ENCODE measurements at regions not wholly inside any gene's neighbourhood (a gene's known extent, or its start where the extent isn't known, plus 50 kb on each side); places are given as distances from the start of the nearest gene placed in this dataset.

DNA sequence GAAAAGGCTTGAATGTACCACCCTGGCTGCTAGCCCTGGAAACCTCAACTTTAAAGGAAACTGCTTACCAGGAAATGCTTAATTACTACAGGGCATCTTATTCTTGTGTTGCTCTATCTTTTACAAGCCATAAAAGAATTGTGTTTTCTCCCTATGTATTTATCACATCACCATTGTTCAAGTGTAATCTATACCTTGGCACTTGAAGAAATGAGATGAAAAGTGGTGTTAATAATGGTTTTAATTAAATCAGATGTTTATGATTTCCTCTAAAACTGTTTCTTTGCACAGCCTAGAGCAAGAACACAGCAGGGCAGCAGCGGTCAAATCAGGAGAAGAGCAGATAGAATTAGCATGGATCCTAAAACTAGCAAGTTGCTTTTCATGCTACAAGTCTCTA lies 131.8 kb upstream of the RGMB start:
- H3K4me3 ChIP-seq = no peak overlapping the region
- no peak for DNase-seq
- no peaks in the 10 kb centered on the region for H3K4me1 ChIP-seq
- no peaks in the 10 kb centered on the region for H3K9me3 ChIP-seq
- no peak for ATAC-seq
- no peaks in the 10 kb centered on the region for H3K36me3 ChIP-seq
- intact Hi-C loops (cut with DNase I) = no loop called here
- no peak overlapping the region for H3K27ac ChIP-seq
- TF ChIP-seq, protein P1, sequence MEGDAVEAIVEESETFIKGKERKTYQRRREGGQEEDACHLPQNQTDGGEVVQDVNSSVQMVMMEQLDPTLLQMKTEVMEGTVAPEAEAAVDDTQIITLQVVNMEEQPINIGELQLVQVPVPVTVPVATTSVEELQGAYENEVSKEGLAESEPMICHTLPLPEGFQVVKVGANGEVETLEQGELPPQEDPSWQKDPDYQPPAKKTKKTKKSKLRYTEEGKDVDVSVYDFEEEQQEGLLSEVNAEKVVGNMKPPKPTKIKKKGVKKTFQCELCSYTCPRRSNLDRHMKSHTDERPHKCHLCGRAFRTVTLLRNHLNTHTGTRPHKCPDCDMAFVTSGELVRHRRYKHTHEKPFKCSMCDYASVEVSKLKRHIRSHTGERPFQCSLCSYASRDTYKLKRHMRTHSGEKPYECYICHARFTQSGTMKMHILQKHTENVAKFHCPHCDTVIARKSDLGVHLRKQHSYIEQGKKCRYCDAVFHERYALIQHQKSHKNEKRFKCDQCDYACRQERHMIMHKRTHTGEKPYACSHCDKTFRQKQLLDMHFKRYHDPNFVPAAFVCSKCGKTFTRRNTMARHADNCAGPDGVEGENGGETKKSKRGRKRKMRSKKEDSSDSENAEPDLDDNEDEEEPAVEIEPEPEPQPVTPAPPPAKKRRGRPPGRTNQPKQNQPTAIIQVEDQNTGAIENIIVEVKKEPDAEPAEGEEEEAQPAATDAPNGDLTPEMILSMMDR (IDR thresholded peaks at IDR 0.05) = no peak
- H3K27me3 ChIP-seq = no peaks in the 10 kb centered on the region

DNA sequence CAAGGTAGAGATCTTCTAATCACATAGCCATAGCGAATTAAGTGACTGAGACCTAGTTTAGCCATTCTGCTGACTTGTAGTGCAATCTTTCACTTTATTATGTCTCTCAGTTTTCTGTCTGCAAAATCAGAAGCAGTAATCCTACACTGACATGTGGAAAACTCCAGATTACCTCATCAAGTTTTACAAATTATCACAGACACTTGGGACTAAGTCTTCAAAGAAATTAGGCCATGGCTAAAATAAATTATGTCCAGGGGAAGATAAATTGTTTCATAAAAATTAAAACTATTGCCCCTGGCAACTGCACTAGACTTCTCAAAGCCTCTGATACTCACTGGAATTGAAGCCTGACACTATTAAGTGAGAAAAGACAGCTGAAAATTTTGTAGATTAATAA lies 129.9 kb upstream of the RGMB start:
- H3K36me3 ChIP-seq = no peaks in the 10 kb centered on the region
- TF ChIP-seq, protein P1 (IDR thresholded peaks at IDR 0.05) = no peak
- no peaks in the 10 kb centered on the region for H3K4me1 ChIP-seq
- intact Hi-C loops (cut with DNase I) = no loop called here
- no peaks in the 10 kb centered on the region for H3K9me3 ChIP-seq
- H3K4me3 ChIP-seq = no peak overlapping the region
- DNase-seq (no peak), ATAC-seq (no peak)
- H3K27me3 ChIP-seq = no peaks in the 10 kb centered on the region
- H3K27ac ChIP-seq = no peak overlapping the region

DNA sequence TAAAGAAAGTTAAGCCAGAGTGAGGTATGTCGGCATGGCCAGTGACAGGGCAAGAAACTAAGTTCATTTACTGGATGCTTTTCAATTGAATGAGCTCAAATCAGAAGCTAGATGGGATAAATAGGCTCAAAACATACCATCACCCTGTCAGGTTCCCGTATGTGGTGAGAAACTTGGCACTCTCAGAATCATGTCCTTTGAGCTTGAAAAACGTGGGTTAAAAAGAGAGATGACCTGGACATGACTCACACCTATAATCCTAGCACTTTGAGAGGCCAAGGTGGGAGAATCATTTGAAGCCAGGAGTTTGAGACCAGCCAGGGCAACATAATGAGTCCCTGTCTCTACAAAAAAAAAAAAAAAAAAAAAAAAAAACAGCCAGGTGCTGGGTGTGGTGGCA lies 121.7 kb upstream of the RGMB start:
- TF ChIP-seq, protein P1 (IDR thresholded peaks at IDR 0.05) = no peak
- Histone ChIP-seq H3K27ac (no peak overlapping the region), H3K4me1 (no peaks in the 10 kb centered on the region), H3K36me3 (no peaks in the 10 kb centered on the region), H3K4me3 (no peak overlapping the region), H3K9me3 (no peaks in the 10 kb centered on the region), H3K27me3 (no peaks in the 10 kb centered on the region)
- no peak for ATAC-seq
- DNase-seq = no peak
- intact Hi-C loops (cut with DNase I) = no loop called here

DNA sequence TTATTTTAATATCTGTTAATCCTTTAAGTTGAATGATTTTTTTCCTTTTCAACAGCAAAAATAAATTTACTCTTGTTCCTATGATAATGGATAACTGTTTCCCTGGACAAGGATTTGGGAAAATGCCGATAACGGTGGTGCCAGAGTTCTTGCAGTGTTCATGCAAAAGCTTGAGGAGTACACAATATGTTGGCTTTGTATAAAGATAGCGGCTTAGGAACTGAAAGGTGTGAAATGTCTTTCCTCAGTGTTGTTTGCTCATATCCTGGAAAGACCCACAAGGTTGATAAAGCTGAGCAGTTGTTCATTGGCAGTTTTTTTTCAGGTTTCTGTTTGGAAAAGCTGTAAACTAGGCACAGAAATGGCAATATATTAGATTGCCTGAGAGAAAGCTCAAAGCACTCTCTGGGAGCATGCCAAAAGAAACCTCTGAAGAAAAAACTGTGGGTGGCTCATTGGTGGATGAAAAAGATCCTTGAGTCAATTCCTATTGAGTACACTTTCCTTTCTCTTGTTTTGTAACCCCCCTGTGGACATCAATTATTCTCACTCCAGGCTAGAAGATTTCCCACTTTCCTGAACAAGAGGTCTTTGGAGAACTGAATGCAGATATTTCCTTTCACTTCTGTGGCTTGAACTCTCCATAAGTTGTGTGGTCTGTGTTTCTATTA lies 117.2 kb upstream of the RGMB start:
- no peaks in the 10 kb centered on the region for H3K4me1 ChIP-seq
- no peak for DNase-seq

DNA sequence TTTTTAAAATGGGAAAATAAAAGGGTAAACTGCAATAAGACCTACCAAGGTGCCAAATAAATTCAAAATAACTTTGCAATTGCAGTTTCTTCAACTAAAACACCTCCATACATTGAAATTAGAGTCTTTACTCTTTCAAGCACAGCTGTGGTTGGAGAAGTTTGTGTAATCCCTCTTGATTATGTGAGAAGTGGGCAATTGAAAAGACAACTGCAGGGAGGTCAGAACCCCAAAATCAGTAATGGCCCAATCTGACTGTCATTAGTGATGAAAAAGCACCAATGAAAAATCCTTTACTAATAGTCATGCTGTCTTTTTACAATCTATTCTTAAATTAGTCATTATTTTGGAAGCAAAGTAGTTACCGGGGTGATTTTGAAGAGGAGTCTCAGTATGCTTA lies 116.7 kb upstream of the RGMB start:
- Histone ChIP-seq H3K4me3 (no peak overlapping the region), H3K36me3 (no peaks in the 10 kb centered on the region), H3K4me1 (no peaks in the 10 kb centered on the region), H3K27ac (no peak overlapping the region), H3K9me3 (no peaks in the 10 kb centered on the region), H3K27me3 (no peaks in the 10 kb centered on the region)
- DNase-seq (no peak), ATAC-seq (no peak)
- TF ChIP-seq, protein P1 (IDR thresholded peaks at IDR 0.05) = no peak
- intact Hi-C loops (cut with DNase I) = no loop called here

More for the DNA sequence above, 117.2 kb upstream of the RGMB start:
- Histone ChIP-seq H3K27ac (no peak overlapping the region), H3K4me3 (no peak overlapping the region), H3K9me3 (no peaks in the 10 kb centered on the region), H3K27me3 (no peaks in the 10 kb centered on the region), H3K36me3 (no peaks in the 10 kb centered on the region)
- ATAC-seq = no peak
- TF ChIP-seq, protein P1 (IDR thresholded peaks at IDR 0.05) = no peak
- intact Hi-C loops (cut with DNase I) = no loop called here

DNA sequence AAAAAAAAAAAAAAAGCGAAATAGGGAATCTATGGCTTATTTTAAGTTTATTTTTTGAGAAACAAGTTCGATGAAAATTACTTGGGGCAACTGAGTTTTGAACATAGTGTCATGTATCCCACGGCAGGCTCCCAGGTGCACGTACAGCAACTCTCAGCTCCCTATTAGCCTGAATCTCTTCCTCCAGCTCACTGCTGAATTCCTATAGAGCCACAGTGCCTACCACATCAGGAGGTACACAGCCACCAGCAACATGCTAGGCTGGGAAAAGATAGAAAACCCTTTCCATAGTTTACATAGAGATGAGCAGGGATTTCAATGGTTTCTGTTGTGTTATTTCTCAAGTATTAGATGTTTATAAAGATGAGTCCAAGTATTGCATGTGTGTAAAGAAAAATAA lies 115.9 kb upstream of the RGMB start:
- Histone ChIP-seq H3K4me3 (no peak overlapping the region), H3K4me1 (no peaks in the 10 kb centered on the region), H3K36me3 (no peaks in the 10 kb centered on the region), H3K27ac (no peak overlapping the region), H3K27me3 (no peaks in the 10 kb centered on the region), H3K9me3 (no peaks in the 10 kb centered on the region)
- ATAC-seq (no peak), DNase-seq (no peak)
- TF ChIP-seq, protein P1 (IDR thresholded peaks at IDR 0.05) = no peak
- intact Hi-C loops (cut with DNase I) = no loop called here

Measured in upper lobe of right lung (tissue), 1 donor.